Neural progenitor cell (in vitro differentiated cells): ENCODE measurements at regions not wholly inside any gene's neighbourhood (a gene's known extent, or its start where the extent isn't known, plus 50 kb on each side); places are given as distances from the start of the nearest gene placed in this dataset.
A peak's percentile ranks its signal among the peaks of the same experiment; 100 is the strongest.

Experiments used
- DNase-seq: peaks from one replicate; pipeline ENCODE4 v3.0.0-alpha.2; 2016; ENCODE audit warnings: low spot score
- H2AFZ ChIP-seq: fragments of 200-600 bp; sonication (generic); replicated peaks from 2 replicates; pipeline ENCODE4 v1.6.1; 2016; ENCODE audit warnings: antibody characterized with exemption
- H3F3A ChIP-seq: fragments of 200-600 bp; sonication (generic); 2 replicates; pipeline ENCODE4 v1.6.1; 2016; ENCODE audit warnings: antibody characterized with exemption, low read depth
- H3K27ac ChIP-seq: fragments of 200-600 bp; sonication (generic); 2 replicates; pipeline ENCODE4 v1.5.1; 2016; ENCODE audit warnings: mild to moderate bottlenecking
- H3K27me3 ChIP-seq: fragments of 200-600 bp; sonication (generic); 2 replicates; pipeline ENCODE4 v1.6.1; 2016; ENCODE audit warnings: mild to moderate bottlenecking, moderate library complexity
- H3K36me3 ChIP-seq: fragments of 200-600 bp; sonication (generic); 2 replicates; pipeline ENCODE4 v1.5.1; 2016
- H3K4me1 ChIP-seq: fragments of 200-600 bp; sonication (generic); 2 replicates; pipeline ENCODE4 v1.6.1; 2016; ENCODE audit warnings: mixed run types
- H3K4me2 ChIP-seq: fragments of 200-600 bp; sonication (generic); 2 replicates; pipeline ENCODE4 v1.6.1; 2016
- H3K4me3 ChIP-seq: fragments of 200-600 bp; sonication (generic); 2 replicates; pipeline ENCODE4 v1.5.1; 2016
- H3K79me2 ChIP-seq: fragments of 200-600 bp; sonication (generic); 2 replicates; pipeline ENCODE4 v1.6.1; 2016; ENCODE audit warnings: low read depth
- H3K9ac ChIP-seq: fragments of 200-600 bp; sonication (generic); 2 replicates; pipeline ENCODE4 v1.6.1; 2016
- H3K9me3 ChIP-seq: fragments of 200-600 bp; sonication (generic); 2 replicates; pipeline ENCODE4 v1.5.1; 2016; ENCODE audit warnings: low read depth
- H4K20me1 ChIP-seq: fragments of 200-600 bp; sonication (generic); 2 replicates; pipeline ENCODE4 v1.6.1; 2016; ENCODE audit warnings: low read depth
- H3K27ac Mint-ChIP-seq: 3 replicates; pipeline ENCODE4 v1.8.0; 2021; ENCODE audit warnings: mixed read lengths
- H3K27me3 Mint-ChIP-seq: 2 replicates; pipeline ENCODE4 v1.8.0; 2022; ENCODE audit warnings: low read depth, mild to moderate bottlenecking, inconsistent platforms, moderate library complexity, mixed read lengths; ENCODE audit not compliant: insufficient read depth
- H3K36me3 Mint-ChIP-seq: 3 replicates; pipeline ENCODE4 v1.8.0; 2021; ENCODE audit warnings: mixed read lengths
- H3K4me1 Mint-ChIP-seq: 3 replicates; pipeline ENCODE4 v1.8.0; 2021; ENCODE audit warnings: mixed read lengths
- H3K4me3 Mint-ChIP-seq: 3 replicates; pipeline ENCODE4 v1.8.0; 2021; ENCODE audit warnings: mild to moderate bottlenecking, moderate library complexity, mixed read lengths
- H3K9me3 Mint-ChIP-seq: 3 replicates; pipeline ENCODE4 v1.8.0; 2020; ENCODE audit warnings: mixed read lengths
- EZH2 ChIP-seq: fragments of 200-600 bp; sonication (generic); IDR thresholded peaks from 2 replicates; pipeline ENCODE4 v1.6.1; 2017; ENCODE audit warnings: antibody characterized with exemption, mild to moderate bottlenecking, moderate library complexity
- EZH2phosphoT487 ChIP-seq: fragments of 200-600 bp; sonication (generic); IDR thresholded peaks from 2 replicates; pipeline ENCODE4 v1.6.1; 2017; ENCODE audit warnings: antibody characterized with exemption
- TF ChIP-seq, protein P1 (sequence below): fragments of 200-600 bp; sonication (generic); IDR thresholded peaks from 2 replicates; pipeline ENCODE4 v1.5.1; 2017; ENCODE audit warnings: antibody characterized with exemption, mild to moderate bottlenecking

DNA sequence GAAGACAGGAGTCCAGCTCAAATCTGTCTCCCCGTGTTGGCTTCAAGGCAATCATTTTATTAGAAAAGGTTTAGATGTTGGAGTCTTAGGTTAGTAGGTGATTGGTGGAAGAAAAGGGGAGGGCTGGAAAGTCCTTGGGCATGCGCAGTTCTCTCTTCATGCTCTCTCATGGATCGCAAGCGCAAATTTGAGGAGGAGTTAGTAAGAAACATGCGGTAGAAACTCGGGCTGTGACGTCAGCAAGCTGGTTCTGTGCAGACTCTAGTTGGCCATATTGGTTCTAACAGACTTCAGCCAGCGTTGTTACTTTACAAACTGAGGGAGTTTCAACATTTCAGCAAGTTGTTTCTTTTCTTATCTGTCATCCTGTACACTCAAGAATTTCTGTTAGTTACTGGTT is 392.2 kb downstream of the CDK5RAP2 start:
- DNase-seq, result no peak
- no peak overlapping the region for H3K27ac ChIP-seq
- H3K4me2 ChIP-seq, result no peak overlapping the region
- TF ChIP-seq EZH2, result no peak
- no peak for TF ChIP-seq EZH2phosphoT487
- H4K20me1 ChIP-seq, result no peaks in the 10 kb centered on the region
- no peak overlapping the region for H3K4me3 ChIP-seq
- Mint-ChIP-seq H3K4me3 (no peak overlapping the region), H3K9me3 (peaks cover 2% of the 10 kb centered on the region), H3K4me1 (peaks cover 10% of the 10 kb centered on the region), H3K36me3 (no peaks in the 10 kb centered on the region), H3K27me3 (peaks cover 4% of the 10 kb centered on the region), H3K27ac (no peak overlapping the region)
- H3K9me3 ChIP-seq, result no peaks in the 10 kb centered on the region
- no peak overlapping the region for H2AFZ ChIP-seq
- no peak overlapping the region for H3K9ac ChIP-seq
- peaks cover 12% of the 10 kb centered on the region for H3K4me1 ChIP-seq
- no peaks in the 10 kb centered on the region for H3F3A ChIP-seq
- no peaks in the 10 kb centered on the region for H3K79me2 ChIP-seq
- H3K36me3 ChIP-seq, result no peaks in the 10 kb centered on the region
- no peaks in the 10 kb centered on the region for H3K27me3 ChIP-seq

DNA sequence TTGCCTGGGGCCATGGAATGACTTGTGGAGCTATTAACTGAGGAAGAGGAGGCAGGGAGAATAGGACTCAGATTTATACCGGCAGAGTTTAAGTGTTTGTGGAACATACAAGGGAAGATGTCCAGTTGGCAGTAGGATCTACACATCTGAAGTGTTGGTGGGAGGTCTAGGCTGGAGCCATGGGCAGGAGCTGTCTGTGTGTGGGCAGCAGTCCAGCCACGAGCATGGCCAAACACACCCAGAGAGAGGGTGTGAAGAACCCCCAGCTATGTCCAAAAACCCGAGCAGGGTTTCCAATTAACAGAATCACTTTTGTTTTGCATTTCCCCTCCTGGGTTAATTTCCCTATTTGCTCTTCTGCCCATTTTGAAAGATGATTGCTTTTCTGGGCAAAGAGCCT is 393.7 kb downstream of the CDK5RAP2 start:
- H3K27me3 Mint-ChIP-seq, result peaks cover 4% of the 10 kb centered on the region

DNA sequence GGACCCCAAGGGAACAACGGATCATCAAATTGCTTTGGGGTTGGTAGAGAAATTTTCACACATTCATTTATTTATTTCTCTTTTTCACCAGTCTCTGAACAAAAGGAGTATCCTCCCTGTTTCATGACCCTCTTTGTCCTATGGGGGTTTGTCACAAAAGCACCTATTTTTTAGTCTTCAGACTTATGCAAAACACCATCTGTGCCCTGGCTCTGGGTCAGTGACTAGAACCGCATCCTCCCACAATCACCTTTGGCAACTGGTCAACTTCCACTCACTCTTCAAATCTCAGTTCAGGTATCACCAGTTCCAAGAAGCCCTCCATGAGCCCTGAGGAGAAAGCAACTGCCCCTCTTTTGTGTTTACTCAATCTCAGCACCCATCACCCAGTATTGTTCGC is 395.7 kb downstream of the CDK5RAP2 start:
- H3K36me3 Mint-ChIP-seq, result no peaks in the 10 kb centered on the region
- TF ChIP-seq EZH2 (no peak), EZH2phosphoT487 (no peak)
- TF ChIP-seq, protein P1, sequence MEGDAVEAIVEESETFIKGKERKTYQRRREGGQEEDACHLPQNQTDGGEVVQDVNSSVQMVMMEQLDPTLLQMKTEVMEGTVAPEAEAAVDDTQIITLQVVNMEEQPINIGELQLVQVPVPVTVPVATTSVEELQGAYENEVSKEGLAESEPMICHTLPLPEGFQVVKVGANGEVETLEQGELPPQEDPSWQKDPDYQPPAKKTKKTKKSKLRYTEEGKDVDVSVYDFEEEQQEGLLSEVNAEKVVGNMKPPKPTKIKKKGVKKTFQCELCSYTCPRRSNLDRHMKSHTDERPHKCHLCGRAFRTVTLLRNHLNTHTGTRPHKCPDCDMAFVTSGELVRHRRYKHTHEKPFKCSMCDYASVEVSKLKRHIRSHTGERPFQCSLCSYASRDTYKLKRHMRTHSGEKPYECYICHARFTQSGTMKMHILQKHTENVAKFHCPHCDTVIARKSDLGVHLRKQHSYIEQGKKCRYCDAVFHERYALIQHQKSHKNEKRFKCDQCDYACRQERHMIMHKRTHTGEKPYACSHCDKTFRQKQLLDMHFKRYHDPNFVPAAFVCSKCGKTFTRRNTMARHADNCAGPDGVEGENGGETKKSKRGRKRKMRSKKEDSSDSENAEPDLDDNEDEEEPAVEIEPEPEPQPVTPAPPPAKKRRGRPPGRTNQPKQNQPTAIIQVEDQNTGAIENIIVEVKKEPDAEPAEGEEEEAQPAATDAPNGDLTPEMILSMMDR, result no peak
- Histone ChIP-seq H3K4me3 (no peak overlapping the region), H3F3A (no peaks in the 10 kb centered on the region), H3K36me3 (no peaks in the 10 kb centered on the region), H3K4me1 (peaks cover 7% of the 10 kb centered on the region), H3K27ac (no peak overlapping the region), H3K27me3 (no peaks in the 10 kb centered on the region), H3K9ac (no peak overlapping the region), H3K9me3 (no peaks in the 10 kb centered on the region), H3K79me2 (no peaks in the 10 kb centered on the region), H2AFZ (no peak overlapping the region), H3K4me2 (no peak overlapping the region), H4K20me1 (no peaks in the 10 kb centered on the region)
- H3K27ac Mint-ChIP-seq, result peak overlapping the region; percentile 27
- peaks cover 2% of the 10 kb centered on the region for H3K9me3 Mint-ChIP-seq
- H3K27me3 Mint-ChIP-seq, result peaks cover 2% of the 10 kb centered on the region
- no peak overlapping the region for H3K4me3 Mint-ChIP-seq
- DNase-seq, result no peak
- peaks cover 8% of the 10 kb centered on the region for H3K4me1 Mint-ChIP-seq

More for the DNA sequence above, 393.7 kb downstream of the CDK5RAP2 start:
- Histone ChIP-seq H3K79me2 (no peaks in the 10 kb centered on the region), H2AFZ (no peak overlapping the region), H3K27ac (no peak overlapping the region), H3K4me3 (no peak overlapping the region), H3K9ac (no peak overlapping the region), H3K36me3 (no peaks in the 10 kb centered on the region), H3K4me1 (peaks cover 11% of the 10 kb centered on the region), H4K20me1 (no peaks in the 10 kb centered on the region), H3F3A (no peaks in the 10 kb centered on the region), H3K27me3 (no peaks in the 10 kb centered on the region), H3K9me3 (no peaks in the 10 kb centered on the region), H3K4me2 (no peak overlapping the region)
- H3K9me3 Mint-ChIP-seq, result peaks cover 2% of the 10 kb centered on the region
- H3K27ac Mint-ChIP-seq, result no peak overlapping the region
- H3K36me3 Mint-ChIP-seq, result no peaks in the 10 kb centered on the region
- DNase-seq, result no peak
- H3K4me1 Mint-ChIP-seq, result peaks cover 14% of the 10 kb centered on the region
- no peak overlapping the region for H3K4me3 Mint-ChIP-seq
- no peak for TF ChIP-seq EZH2phosphoT487
- TF ChIP-seq, protein P1, result no peak
- no peak for TF ChIP-seq EZH2

DNA sequence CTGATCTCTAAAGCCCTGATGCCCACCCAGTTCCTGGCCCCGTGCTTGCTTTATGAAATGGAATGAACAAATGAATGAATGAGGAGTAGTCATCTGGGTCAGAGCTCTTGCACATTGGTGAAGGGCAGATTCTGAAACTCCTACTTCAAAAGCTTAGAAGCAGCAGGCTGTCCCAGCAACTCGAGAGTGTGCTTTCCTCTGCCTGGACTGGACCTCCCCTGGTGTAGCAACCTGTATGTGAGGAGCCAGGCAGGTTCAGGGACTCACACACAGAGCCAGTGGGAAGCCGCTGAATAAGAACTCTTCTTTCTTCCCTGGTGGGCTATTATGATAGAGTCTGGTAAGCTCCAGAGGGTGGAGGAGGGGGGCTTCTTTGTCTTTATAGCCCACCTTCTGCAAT is 396.4 kb downstream of the CDK5RAP2 start:
- Histone ChIP-seq H3F3A (no peaks in the 10 kb centered on the region), H3K27me3 (no peaks in the 10 kb centered on the region), H4K20me1 (no peaks in the 10 kb centered on the region), H3K79me2 (no peaks in the 10 kb centered on the region), H3K9me3 (no peaks in the 10 kb centered on the region), H3K4me2 (no peak overlapping the region), H3K4me1 (peaks cover 7% of the 10 kb centered on the region), H3K27ac (no peak overlapping the region), H3K36me3 (no peaks in the 10 kb centered on the region), H2AFZ (no peak overlapping the region), H3K4me3 (no peak overlapping the region), H3K9ac (no peak overlapping the region)
- H3K27me3 Mint-ChIP-seq, result peaks cover 2% of the 10 kb centered on the region
- TF ChIP-seq, protein P1, result no peak
- TF ChIP-seq EZH2phosphoT487, result no peak
- no peak for TF ChIP-seq EZH2
- no peaks in the 10 kb centered on the region for H3K36me3 Mint-ChIP-seq
- H3K4me1 Mint-ChIP-seq, result peaks cover 8% of the 10 kb centered on the region
- H3K4me3 Mint-ChIP-seq, result no peak overlapping the region
- no peak overlapping the region for H3K27ac Mint-ChIP-seq
- H3K9me3 Mint-ChIP-seq, result peaks cover 2% of the 10 kb centered on the region
- peak; percentile 13 for DNase-seq
